HG02870 (cell line): ENCODE measurements at regions not wholly inside any gene's neighbourhood (a gene's known extent, or its start where the extent isn't known, plus 50 kb on each side); places are given as distances from the start of the nearest gene placed in this dataset.
"Not testable (repeated sequence)": the region's sequence is repeated elsewhere in the genome, so short reads cannot be mapped to it uniquely, and the experiment has no call there.

Experiments
- ATAC-seq: cut with Tn5 transposase; IDR thresholded peaks from one replicate; pipeline ENCODE4 v1.9.1; 2021; ENCODE audit warnings: mild to moderate bottlenecking, moderate library complexity; ENCODE audit not compliant: unreplicated experiment

- no peak for ATAC-seq
Measured at GRCh38 chr16:66121466-66121865, 245.0 kb upstream of the CDH5 start.

GRCh38 chr16:66120656-66121055, 245.8 kb upstream of the CDH5 start:
- no peak for ATAC-seq

- no peak for ATAC-seq
Measured at GRCh38 chr16:66116163-66117002, 250.1 kb upstream of the CDH5 start.

- ATAC-seq = no peak
Measured at GRCh38 chr16:66115373-66115772, 251.1 kb upstream of the CDH5 start.

- ATAC-seq = no peak
Measured at GRCh38 chr16:66113223-66113622, 253.3 kb upstream of the CDH5 start.

- no peak for ATAC-seq
Measured at GRCh38 chr16:66109677-66110076, 256.8 kb upstream of the CDH5 start.

- ATAC-seq = no peak
Measured at GRCh38 chr16:66107661-66108060, 258.8 kb upstream of the CDH5 start.

- no peak for ATAC-seq
Measured at GRCh38 chr16:66103211-66103610, 263.3 kb upstream of the CDH5 start.

- no peak for ATAC-seq
Measured at GRCh38 chr16:66099306-66099705, 267.2 kb upstream of the CDH5 start.

GRCh38 chr16:66097751-66098150, 268.7 kb upstream of the CDH5 start:
- no peak for ATAC-seq

- no peak for ATAC-seq
Measured at GRCh38 chr16:66095676-66096075, 270.8 kb upstream of the CDH5 start.

GRCh38 chr16:66093191-66093590, 273.3 kb upstream of the CDH5 start:
- no peak for ATAC-seq

GRCh38 chr16:66091471-66091891, 275.0 kb upstream of the CDH5 start:
- ATAC-seq = no peak

- no peak for ATAC-seq
Measured at GRCh38 chr16:66088681-66089080, 277.8 kb upstream of the CDH5 start.

GRCh38 chr16:66087308-66087707, 279.2 kb upstream of the CDH5 start:
- no peak for ATAC-seq

GRCh38 chr16:66085651-66086050, 280.8 kb upstream of the CDH5 start:
- ATAC-seq = no peak

- not testable (repeated sequence) for ATAC-seq
Measured at GRCh38 chr16:66084731-66085130, 281.8 kb upstream of the CDH5 start.

GRCh38 chr16:66084306-66084705, 282.2 kb upstream of the CDH5 start:
- no peak for ATAC-seq

GRCh38 chr16:66083171-66083570, 283.3 kb upstream of the CDH5 start:
- ATAC-seq = no peak

GRCh38 chr16:66082424-66082823, 284.1 kb upstream of the CDH5 start:
- ATAC-seq = no peak

- no peak for ATAC-seq
Measured at GRCh38 chr16:66081775-66082366, 284.6 kb upstream of the CDH5 start.

- no peak for ATAC-seq
Measured at GRCh38 chr16:66079671-66080334, 286.7 kb upstream of the CDH5 start.
